ENCODE measurements at regions not wholly inside any gene's neighbourhood (a gene's known extent, or its start where the extent isn't known, plus 50 kb on each side); places are given as distances from the start of the nearest gene placed in this dataset.

DNA sequence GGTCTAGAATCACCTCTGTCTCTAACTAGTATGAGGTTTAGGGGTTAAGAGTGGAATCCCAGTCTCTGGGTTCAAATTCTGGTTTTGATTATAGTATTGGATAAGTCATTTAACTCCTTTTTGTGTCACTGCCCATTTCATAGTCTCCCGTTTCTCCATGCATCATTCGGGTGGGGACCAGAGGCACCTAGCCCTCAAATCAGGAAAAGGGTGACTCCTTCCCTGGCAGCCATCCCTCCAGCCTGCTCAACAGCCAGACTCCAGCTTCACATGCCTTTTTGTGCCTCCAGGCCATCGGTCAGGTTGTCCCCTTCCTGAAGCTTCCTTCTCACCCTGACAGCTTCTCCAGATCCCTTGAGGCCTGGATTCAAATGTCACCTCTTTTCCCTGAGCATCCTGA lies 139.8 kb downstream of the DHX35 start:
- Histone ChIP-seq H3K4me3 (ENCODE audit: low read depth, low read length) (no peak overlapping the region), H3K27me3 (ENCODE audit: control insufficient read depth, insufficient read depth, low read length) (no peaks in the 10 kb centered on the region)

DNA sequence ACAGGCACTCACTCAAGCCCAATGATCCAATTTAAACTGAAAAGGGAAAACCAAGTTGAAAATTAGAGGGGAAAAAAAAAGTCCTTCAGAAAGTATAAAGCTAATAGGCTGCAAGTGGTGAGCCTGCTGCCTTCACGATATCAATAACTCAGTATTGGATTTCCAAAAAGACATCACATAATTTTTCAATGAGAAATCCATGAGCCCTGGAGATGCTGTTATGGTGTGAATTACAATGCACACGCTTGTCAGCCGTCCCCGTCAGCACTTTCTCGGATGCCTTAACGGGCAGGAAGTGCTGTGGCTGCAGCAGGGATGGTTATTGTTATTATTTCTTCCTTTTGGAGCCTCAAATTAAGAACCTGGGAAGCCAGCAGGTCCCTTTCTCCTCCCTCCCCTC lies 138.5 kb downstream of the DHX35 start:
- H3K4me3 ChIP-seq (ENCODE audit: low read depth, low read length), result no peak overlapping the region
- no peaks in the 10 kb centered on the region for H3K27me3 ChIP-seq (ENCODE audit: control insufficient read depth, insufficient read depth, low read length)
- H3K4me1 ChIP-seq (ENCODE audit: control insufficient read depth, insufficient read depth, low read length), result no peaks in the 10 kb centered on the region
- no peaks in the 10 kb centered on the region for H3K36me3 ChIP-seq (ENCODE audit: control insufficient read depth, insufficient read depth, low read length)
- peaks cover 7% of the 10 kb centered on the region for H3K9me3 ChIP-seq (ENCODE audit: control insufficient read depth, insufficient read depth, low read length)
- no peak overlapping the region for H3K9ac ChIP-seq (ENCODE audit: low read depth, low read length)

More for the DNA sequence above, 139.8 kb downstream of the DHX35 start:
- Histone ChIP-seq H3K4me1 (ENCODE audit: control insufficient read depth, insufficient read depth, low read length) (no peaks in the 10 kb centered on the region), H3K9ac (ENCODE audit: low read depth, low read length) (no peak overlapping the region), H3K36me3 (ENCODE audit: control insufficient read depth, insufficient read depth, low read length) (no peaks in the 10 kb centered on the region), H3K9me3 (ENCODE audit: control insufficient read depth, insufficient read depth, low read length) (peaks cover 7% of the 10 kb centered on the region)

DNA sequence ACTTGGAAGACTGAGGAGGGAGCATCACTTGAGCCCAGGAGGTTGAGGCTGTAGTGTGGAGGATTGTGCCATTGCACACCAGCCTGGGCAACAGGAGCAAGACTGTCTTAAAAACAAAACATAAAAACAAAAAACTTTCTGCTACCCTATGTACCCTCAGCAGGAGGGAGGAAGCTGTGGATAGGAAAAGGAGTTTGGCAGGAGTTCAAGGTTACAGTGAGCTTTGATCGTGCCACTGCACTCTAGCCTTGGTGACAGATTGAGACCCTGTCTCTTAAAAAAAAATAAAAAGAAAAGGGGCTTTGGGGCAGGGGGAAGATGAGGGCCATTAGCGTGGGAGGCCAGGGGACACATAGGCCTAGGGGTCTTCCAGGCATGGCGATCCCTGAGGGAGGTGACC lies 135.7 kb downstream of the DHX35 start:
- no peaks in the 10 kb centered on the region for H3K27me3 ChIP-seq (ENCODE audit: control insufficient read depth, insufficient read depth, low read length)
- no peaks in the 10 kb centered on the region for H3K4me1 ChIP-seq (ENCODE audit: control insufficient read depth, insufficient read depth, low read length)
- no peak overlapping the region for H3K9ac ChIP-seq (ENCODE audit: low read depth, low read length)
- no peaks in the 10 kb centered on the region for H3K9me3 ChIP-seq (ENCODE audit: control insufficient read depth, insufficient read depth, low read length)
- H3K36me3 ChIP-seq (ENCODE audit: control insufficient read depth, insufficient read depth, low read length), result no peaks in the 10 kb centered on the region
- no peak overlapping the region for H3K4me3 ChIP-seq (ENCODE audit: low read depth, low read length)

DNA sequence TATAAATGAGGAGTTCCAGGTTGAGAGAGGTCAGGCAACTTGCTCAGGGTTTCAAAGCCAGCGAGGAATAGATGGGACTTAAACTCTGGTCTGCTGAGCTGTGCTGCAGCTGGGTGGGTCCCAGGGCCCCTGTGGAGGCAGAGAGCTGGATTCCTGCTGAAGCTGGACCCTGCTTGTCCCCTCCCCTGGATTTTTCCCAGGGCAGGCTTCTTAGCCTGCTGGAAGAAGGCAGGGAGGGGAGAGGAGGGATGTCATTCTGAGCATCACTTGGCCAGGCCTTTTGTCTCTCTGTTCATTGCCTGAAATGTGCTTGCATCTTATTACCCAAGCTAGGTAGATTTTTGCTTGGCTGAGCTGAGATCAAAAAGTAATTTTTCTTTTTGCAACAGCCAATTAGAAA lies 133.7 kb downstream of the DHX35 start:
- Histone ChIP-seq H3K4me3 (ENCODE audit: low read depth, low read length) (no peak overlapping the region), H3K9ac (ENCODE audit: low read depth, low read length) (no peak overlapping the region), H3K4me1 (ENCODE audit: control insufficient read depth, insufficient read depth, low read length) (peaks cover 2% of the 10 kb centered on the region), H3K9me3 (ENCODE audit: control insufficient read depth, insufficient read depth, low read length) (no peaks in the 10 kb centered on the region), H3K27me3 (ENCODE audit: control insufficient read depth, insufficient read depth, low read length) (no peaks in the 10 kb centered on the region), H3K36me3 (ENCODE audit: control insufficient read depth, insufficient read depth, low read length) (no peaks in the 10 kb centered on the region)

DNA sequence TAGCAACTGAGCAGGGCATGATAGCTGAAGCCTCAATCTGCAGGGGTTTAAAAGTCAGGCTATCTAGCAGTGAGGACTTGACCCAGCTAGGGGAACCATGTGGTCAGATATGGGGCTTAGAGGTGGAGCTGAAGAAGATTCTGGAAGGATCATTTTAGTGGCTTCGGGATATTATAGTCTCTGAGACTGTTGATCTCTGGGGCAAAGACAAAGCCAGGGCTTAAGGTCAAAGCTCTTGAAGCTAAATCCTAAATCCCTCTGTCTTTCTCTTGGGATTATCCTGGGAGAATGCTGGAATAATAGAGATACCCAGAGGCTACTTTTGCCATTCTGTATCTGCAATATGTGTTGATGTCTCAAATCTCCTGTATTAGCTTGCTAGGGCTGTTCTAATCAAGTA lies 132.2 kb downstream of the DHX35 start:
- no peaks in the 10 kb centered on the region for H3K9me3 ChIP-seq (ENCODE audit: control insufficient read depth, insufficient read depth, low read length)
- no peaks in the 10 kb centered on the region for H3K27me3 ChIP-seq (ENCODE audit: control insufficient read depth, insufficient read depth, low read length)
- no peaks in the 10 kb centered on the region for H3K36me3 ChIP-seq (ENCODE audit: control insufficient read depth, insufficient read depth, low read length)
- no peak overlapping the region for H3K9ac ChIP-seq (ENCODE audit: low read depth, low read length)
- peaks cover 2% of the 10 kb centered on the region for H3K4me1 ChIP-seq (ENCODE audit: control insufficient read depth, insufficient read depth, low read length)
- H3K4me3 ChIP-seq (ENCODE audit: low read depth, low read length), result no peak overlapping the region

DNA sequence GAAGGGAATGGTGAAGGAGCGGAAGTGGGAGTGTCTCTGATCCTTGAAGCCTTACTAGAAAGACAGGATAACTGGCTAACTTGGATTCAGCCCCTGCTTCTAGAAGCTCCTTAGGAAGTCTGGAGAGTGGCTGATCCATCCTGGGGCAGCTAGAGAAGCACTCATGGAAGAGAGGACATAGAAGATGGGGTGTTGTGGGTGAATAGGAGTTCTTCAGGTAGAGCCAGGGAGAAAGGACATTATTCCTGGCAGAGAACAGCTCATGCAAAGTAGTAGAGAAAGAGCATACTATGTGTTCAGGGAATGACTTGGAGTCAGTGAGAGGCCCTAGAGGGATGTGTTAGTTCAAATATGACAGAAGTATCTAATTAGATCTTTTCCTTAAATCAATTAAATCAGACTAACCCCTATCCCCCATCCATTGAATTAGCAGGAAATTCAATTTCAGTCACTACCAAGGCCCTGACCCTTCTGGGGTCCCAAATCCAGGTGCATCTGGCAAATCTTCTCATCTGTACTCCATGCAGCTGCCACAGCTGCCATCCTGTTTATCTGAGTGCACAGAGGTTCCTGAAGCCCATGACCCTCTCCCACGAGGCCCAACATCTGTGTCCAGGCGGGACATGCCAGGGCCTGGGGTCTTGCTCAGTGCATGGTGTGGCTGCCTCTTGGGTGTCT lies 130.7 kb downstream of the DHX35 start:
- H3K27me3 ChIP-seq (ENCODE audit: control insufficient read depth, insufficient read depth, low read length), result no peaks in the 10 kb centered on the region
- no peaks in the 10 kb centered on the region for H3K36me3 ChIP-seq (ENCODE audit: control insufficient read depth, insufficient read depth, low read length)
- H3K9ac ChIP-seq (ENCODE audit: low read depth, low read length), result no peak overlapping the region
- no peak overlapping the region for H3K4me3 ChIP-seq (ENCODE audit: low read depth, low read length)
- no peaks in the 10 kb centered on the region for H3K9me3 ChIP-seq (ENCODE audit: control insufficient read depth, insufficient read depth, low read length)
- peaks cover 2% of the 10 kb centered on the region for H3K4me1 ChIP-seq (ENCODE audit: control insufficient read depth, insufficient read depth, low read length)

DNA sequence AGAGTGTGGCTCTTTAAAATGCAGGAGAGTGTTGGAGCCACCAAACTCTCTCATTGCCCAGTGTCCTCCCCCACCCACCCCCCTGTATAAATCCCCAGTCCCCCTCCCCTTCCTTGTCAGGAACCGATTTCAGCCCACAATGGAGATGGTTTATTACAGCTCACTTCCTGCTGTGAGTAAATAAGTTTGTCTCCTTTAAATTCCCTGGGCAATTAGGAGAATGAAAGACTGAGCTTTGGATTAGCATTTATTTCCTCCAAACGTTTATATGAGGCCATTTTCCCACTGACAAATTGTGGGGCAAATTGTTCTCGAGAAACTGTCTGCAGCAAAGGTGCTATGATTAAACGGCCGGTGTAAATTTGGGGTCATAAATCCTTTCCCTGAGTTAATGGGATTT lies 128.8 kb downstream of the DHX35 start:
- H3K36me3 ChIP-seq (ENCODE audit: control insufficient read depth, insufficient read depth, low read length), result no peaks in the 10 kb centered on the region
- H3K9ac ChIP-seq (ENCODE audit: low read depth, low read length), result no peak overlapping the region
- H3K9me3 ChIP-seq (ENCODE audit: control insufficient read depth, insufficient read depth, low read length), result no peaks in the 10 kb centered on the region
- peaks cover 2% of the 10 kb centered on the region for H3K4me1 ChIP-seq (ENCODE audit: control insufficient read depth, insufficient read depth, low read length)
- H3K27me3 ChIP-seq (ENCODE audit: control insufficient read depth, insufficient read depth, low read length), result no peaks in the 10 kb centered on the region
- H3K4me3 ChIP-seq (ENCODE audit: low read depth, low read length), result no peak overlapping the region

DNA sequence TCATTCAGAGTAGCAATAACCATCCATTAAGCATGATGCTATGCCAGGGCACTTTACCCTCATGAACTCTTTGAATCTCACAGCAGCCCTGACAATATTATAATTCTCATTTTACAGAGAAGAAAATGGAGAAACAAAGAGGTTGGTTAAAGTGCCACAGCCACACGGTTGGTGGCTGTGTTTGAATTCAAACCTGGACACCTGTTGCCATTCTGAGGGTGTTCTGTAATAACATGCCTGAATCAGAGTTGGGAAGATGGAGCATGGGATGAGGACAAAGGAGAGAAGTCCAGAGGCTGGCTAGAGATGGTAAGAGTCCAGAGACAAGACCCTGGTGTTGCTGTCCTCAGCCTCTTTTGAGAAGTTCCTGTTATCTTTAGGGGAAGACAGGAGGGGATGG lies 127.7 kb downstream of the DHX35 start:
- Histone ChIP-seq H3K9me3 (ENCODE audit: control insufficient read depth, insufficient read depth, low read length) (no peaks in the 10 kb centered on the region), H3K36me3 (ENCODE audit: control insufficient read depth, insufficient read depth, low read length) (no peaks in the 10 kb centered on the region), H3K4me1 (ENCODE audit: control insufficient read depth, insufficient read depth, low read length) (peaks cover 2% of the 10 kb centered on the region), H3K27me3 (ENCODE audit: control insufficient read depth, insufficient read depth, low read length) (no peaks in the 10 kb centered on the region), H3K9ac (ENCODE audit: low read depth, low read length) (no peak overlapping the region), H3K4me3 (ENCODE audit: low read depth, low read length) (no peak overlapping the region)
